ENCODE measurements at regions not wholly inside any gene's neighbourhood (a gene's known extent, or its start where the extent isn't known, plus 50 kb on each side); places are given as distances from the start of the nearest gene placed in this dataset.

- no peaks in the 10 kb centered on the region for H3K9me3 ChIP-seq (ENCODE audit: control insufficient read depth, low read depth, low read length)
- no peaks in the 10 kb centered on the region for H4K20me1 ChIP-seq (ENCODE audit: control insufficient read depth, extremely low read depth, insufficient read depth, low read length)
- peaks cover 24% of the 10 kb centered on the region for H3K4me1 ChIP-seq (ENCODE audit: control insufficient read depth, extremely low read depth, insufficient read depth, low read length)
- dilution Hi-C loops (cut with MboI; ENCODE audit: extremely low pct_ligation_motif_present, low sequenced_read_pairs): no loop called here
- H2AFZ ChIP-seq (ENCODE audit: control insufficient read depth, low read length): no peak overlapping the region
- FAIRE-seq (peak; percentile 67), DNase-seq (ENCODE audit: low read depth, low spot score) (no peak)
- TF ChIP-seq CTCF (optimal IDR thresholded peaks at IDR 0.05 in 1 of 3, IDR thresholded peaks at IDR 0.05 in 1 of 3, conservative IDR thresholded peaks at IDR 0.05 in 1 of 3; ENCODE audit: extremely low read depth in 1 of 3, insufficient read depth in 2 of 3, low read length in 3 of 3) (no peak), EZH2 (IDR thresholded peaks at IDR 0.05; ENCODE audit: low read length) (no peak)
- H3K4me2 ChIP-seq (ENCODE audit: control insufficient read depth, extremely low read depth, insufficient read depth, low read depth, low read length): no peak overlapping the region
- no peak overlapping the region for H3K9ac ChIP-seq (ENCODE audit: control insufficient read depth, extremely low read depth, insufficient read depth, low read length)
- no peaks in the 10 kb centered on the region for H3K79me2 ChIP-seq (ENCODE audit: control insufficient read depth, insufficient read depth, low read length)
- no peak overlapping the region for H3K4me3 ChIP-seq (ENCODE audit: control insufficient read depth in 2 of 3, extremely low read depth in 1 of 3, insufficient read depth in 2 of 3, low read depth in 1 of 3, low read length in 3 of 3)
- H3K9me1 ChIP-seq (ENCODE audit: control insufficient read depth, extremely low read depth, insufficient read depth, low read length): no peaks in the 10 kb centered on the region
- no peaks in the 10 kb centered on the region for H3K27me3 ChIP-seq (ENCODE audit: control insufficient read depth, extremely low read depth, insufficient read depth, low read length)
- no peak overlapping the region for H3K27ac ChIP-seq (ENCODE audit: control insufficient read depth, insufficient read depth, low read length)
- H3K36me3 ChIP-seq (ENCODE audit: control insufficient read depth in 2 of 2, extremely low read depth in 1 of 2, insufficient read depth in 2 of 2, low read length in 2 of 2): no peaks in the 10 kb centered on the region
Measured at GRCh38 chr2:64225491-64225890, 81.3 kb upstream of the PELI1 start.

- no peaks in the 10 kb centered on the region for H3K36me3 ChIP-seq (ENCODE audit: control insufficient read depth in 2 of 2, extremely low read depth in 1 of 2, insufficient read depth in 2 of 2, low read length in 2 of 2)
- TF ChIP-seq EZH2 (IDR thresholded peaks at IDR 0.05; ENCODE audit: low read length): no peak
- no peak for TF ChIP-seq CTCF (optimal IDR thresholded peaks at IDR 0.05 in 1 of 3, IDR thresholded peaks at IDR 0.05 in 1 of 3, conservative IDR thresholded peaks at IDR 0.05 in 1 of 3; ENCODE audit: extremely low read depth in 1 of 3, insufficient read depth in 2 of 3, low read length in 3 of 3)
- H3K9me3 ChIP-seq (ENCODE audit: control insufficient read depth, low read depth, low read length): no peaks in the 10 kb centered on the region
- H3K27ac ChIP-seq (ENCODE audit: control insufficient read depth, insufficient read depth, low read length): no peak overlapping the region
- H4K20me1 ChIP-seq (ENCODE audit: control insufficient read depth, extremely low read depth, insufficient read depth, low read length): no peaks in the 10 kb centered on the region
- DNase-seq (ENCODE audit: low read depth, low spot score) (no peak), FAIRE-seq (no peak)
- no peak overlapping the region for H2AFZ ChIP-seq (ENCODE audit: control insufficient read depth, low read length)
- dilution Hi-C loops (cut with MboI; ENCODE audit: extremely low pct_ligation_motif_present, low sequenced_read_pairs): no loop called here
- H3K4me3 ChIP-seq (ENCODE audit: control insufficient read depth in 2 of 3, extremely low read depth in 1 of 3, insufficient read depth in 2 of 3, low read depth in 1 of 3, low read length in 3 of 3): no peak overlapping the region
- H3K4me2 ChIP-seq (ENCODE audit: control insufficient read depth, extremely low read depth, insufficient read depth, low read depth, low read length): no peak overlapping the region
- H3K9me1 ChIP-seq (ENCODE audit: control insufficient read depth, extremely low read depth, insufficient read depth, low read length): no peaks in the 10 kb centered on the region
- H3K4me1 ChIP-seq (ENCODE audit: control insufficient read depth, extremely low read depth, insufficient read depth, low read length): peaks cover 30% of the 10 kb centered on the region
- no peak overlapping the region for H3K9ac ChIP-seq (ENCODE audit: control insufficient read depth, extremely low read depth, insufficient read depth, low read length)
- no peaks in the 10 kb centered on the region for H3K27me3 ChIP-seq (ENCODE audit: control insufficient read depth, extremely low read depth, insufficient read depth, low read length)
- H3K79me2 ChIP-seq (ENCODE audit: control insufficient read depth, insufficient read depth, low read length): no peaks in the 10 kb centered on the region
Measured at GRCh38 chr2:64226611-64227010, 82.4 kb upstream of the PELI1 start.
